Non-pigmented ciliary epithelial cell (primary cell): ENCODE measurements at regions not wholly inside any gene's neighbourhood (a gene's known extent, or its start where the extent isn't known, plus 50 kb on each side); places are given as distances from the start of the nearest gene placed in this dataset.

Experiments used
- DNase-seq: peaks from one replicate; pipeline ENCODE4 v3.0.0-alpha.2; 2010; ENCODE audit warnings: low read depth

- DNase-seq, result no peak
Observed at GRCh38 chr3:30495172-30496065, 111.0 kb upstream of the TGFBR2 start.

- peak; percentile 76 for DNase-seq
Observed at GRCh38 chr3:30496066-30496966, 110.1 kb upstream of the TGFBR2 start.

- DNase-seq, result no peak
Observed at GRCh38 chr3:30498587-30498967, 107.8 kb upstream of the TGFBR2 start.

DNA sequence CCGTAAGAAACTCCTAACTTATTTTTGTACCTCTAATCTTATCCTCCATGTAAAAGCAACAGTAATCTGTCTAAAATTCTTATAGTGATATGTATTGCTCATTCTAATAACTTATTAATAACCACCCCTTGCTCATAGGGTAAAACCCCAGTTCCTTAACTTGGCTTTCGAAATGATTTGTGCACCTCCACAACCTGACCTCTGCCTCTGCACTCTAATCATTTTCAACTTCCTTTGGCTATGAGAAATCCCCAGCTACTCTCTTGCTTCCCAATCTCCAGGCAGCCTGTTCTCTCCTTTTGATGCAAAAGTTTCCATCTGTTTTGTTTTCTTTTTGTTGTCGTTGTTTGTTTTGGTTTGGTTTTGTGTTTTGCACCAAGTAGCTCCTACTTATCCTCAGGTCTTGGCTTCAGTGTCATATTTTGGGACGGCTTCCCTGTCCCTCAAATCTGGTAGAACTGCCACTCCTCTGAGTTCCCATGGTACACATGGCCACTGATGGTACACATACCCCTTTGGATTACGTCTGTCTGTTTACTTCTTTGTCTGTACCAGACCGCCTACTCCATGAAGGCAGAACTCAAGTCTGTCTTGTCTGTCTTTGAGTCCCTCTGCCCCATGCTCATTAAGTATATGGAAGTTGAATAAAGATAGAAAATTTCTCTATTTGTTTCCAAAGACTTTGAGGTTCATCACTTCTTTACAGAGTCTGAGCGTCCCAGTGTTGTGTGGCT, 105.6 kb upstream of the TGFBR2 start:
- DNase-seq, result no peak

DNA sequence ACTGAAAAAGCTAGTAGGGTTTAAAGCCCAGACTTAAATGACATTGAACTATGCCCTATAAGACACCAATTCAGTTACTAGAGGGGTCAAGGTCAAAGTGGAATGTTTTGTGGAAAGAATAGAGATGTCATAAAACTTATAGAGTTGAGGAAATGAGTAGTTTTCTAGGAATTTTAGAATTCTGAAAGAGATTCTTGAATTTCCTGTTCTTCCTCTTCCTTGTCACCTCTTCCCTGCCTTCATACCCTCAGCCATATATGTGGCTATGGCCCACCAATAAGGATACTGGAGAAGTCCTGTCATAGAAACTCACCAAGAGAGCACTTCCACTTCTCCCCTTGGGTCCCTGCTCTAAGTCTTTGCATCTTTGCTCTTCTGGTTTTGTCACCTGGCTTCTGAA, 104.9 kb upstream of the TGFBR2 start:
- DNase-seq, result no peak

DNA sequence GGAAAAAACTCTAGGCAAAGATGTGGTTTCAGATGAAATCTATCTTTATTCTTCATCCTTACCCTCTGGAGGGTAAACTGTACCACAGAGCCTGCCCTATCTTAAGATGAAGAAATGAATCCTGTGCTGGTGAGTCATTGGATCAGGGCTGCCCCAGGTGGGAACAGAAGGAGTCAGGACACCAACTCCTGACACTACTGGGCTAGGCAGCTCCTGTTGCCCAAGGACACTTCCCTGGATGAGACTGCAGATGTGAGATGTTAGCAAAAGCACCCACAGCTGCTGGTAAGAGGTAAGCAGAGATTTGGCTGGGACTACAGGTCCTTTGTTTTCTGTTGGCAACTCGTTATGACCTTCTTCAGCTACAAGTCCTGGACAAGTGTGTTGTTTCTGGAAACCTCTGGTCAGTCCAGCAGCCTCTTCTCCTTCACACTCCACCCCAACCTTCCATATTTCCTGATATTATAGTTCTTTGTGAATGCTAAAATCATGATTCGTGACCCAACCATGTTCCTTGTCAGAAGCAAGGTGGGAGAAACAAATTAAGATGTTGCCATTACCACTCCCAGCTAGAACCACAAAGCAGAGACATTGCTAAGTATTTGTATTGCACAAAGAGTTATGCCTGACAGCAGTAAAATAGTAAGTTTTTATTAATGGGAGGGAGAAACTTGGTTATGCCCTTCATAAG, 104.2 kb upstream of the TGFBR2 start:
- no peak for DNase-seq

- peak; percentile 67 for DNase-seq
Observed at GRCh38 chr3:30502742-30503073, 103.7 kb upstream of the TGFBR2 start.

GRCh38 chr3:30503446-30503845, 103.0 kb upstream of the TGFBR2 start:
- no peak for DNase-seq

DNA sequence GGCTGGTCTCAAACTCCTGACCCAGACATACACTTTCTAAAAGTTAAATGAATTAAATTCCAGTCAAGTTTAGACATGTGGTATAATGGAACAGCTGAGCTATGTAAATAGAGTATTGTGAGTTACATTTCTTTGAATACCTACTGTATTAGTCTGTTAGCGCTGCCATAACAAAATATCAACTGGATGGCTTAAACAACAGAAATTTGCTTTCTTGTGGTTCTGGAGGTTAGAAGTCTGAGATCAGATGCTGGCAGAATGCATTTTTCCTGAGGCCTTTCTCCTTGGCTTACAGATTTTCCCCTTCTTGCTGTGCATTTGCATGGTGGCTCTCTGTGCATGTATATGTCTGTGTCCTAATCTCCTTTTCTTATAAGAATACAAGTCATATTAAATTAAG, 101.5 kb upstream of the TGFBR2 start:
- DNase-seq, result no peak

GRCh38 chr3:30505866-30506520, 100.4 kb upstream of the TGFBR2 start:
- no peak for DNase-seq

DNA sequence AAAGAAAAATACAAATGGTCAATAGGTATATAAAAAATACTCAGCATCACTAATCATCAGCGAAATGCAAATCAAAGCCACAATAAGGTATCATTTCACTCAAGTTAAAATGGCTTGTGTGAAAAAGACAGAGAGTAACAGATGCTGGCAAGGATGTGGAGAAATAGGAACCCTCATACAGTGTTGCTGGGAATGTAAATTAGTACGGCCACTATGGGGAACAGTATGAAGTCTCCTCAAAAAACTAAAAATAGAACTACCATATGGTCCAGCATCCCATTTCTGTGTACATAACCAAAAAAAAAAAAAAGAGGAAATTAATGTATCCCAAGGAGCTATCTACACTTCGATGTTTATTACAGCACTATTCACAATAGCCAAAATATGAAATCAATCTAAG, 98.1 kb upstream of the TGFBR2 start:
- DNase-seq, result no peak

DNA sequence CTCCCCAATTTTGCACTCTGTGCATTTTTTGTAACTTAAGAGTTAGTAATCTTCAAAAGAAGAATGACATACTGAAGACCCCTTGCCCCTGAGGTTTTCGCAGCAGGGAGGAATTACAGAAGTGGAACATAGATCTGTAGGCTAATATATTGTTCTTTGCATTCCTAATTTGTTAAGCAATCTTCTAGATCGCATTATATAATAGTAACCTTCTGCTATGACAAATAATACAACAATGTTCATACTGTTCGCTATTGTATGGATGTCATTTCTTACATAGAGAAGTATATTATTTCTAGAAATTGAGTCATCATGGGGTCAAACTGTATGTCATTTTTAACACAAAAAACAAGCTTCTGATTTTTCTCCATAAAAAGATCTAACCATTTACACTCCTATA, 95.8 kb upstream of the TGFBR2 start:
- DNase-seq, result peak; percentile 71

DNA sequence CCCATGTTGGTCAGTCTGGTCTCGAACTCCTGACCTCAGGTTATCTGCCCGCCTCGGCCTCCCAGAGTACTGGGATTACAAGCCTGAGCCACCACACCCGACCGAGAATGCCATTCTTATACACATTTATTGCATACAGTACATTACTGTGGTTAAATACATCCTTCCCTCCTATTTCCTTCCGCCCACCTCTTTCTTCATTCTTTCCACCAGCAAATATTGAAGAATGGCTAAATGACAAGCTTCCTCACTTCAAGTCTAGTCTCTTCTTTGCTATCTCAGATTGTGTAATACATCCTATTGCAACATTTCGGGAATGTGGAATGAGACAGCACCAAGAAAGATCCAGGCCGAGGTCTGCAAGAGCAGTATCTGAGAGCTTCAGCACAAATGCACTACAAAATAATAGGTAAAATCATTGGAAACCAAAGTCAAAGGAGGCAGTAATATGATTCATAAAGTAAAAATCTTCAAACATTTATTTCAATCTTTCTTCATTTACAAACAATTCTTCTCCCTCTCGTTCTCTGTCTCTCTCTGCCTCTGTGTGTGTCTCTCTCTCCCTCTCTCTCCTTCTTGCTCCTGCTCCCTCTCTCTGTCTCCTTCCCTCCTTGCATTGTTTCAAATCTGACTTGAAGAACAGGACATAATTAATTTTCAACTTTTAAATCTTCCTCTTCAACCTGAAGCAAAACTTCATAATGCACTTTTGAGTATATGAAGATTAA, 94.7 kb upstream of the TGFBR2 start:
- peak; percentile 100 for DNase-seq

DNA sequence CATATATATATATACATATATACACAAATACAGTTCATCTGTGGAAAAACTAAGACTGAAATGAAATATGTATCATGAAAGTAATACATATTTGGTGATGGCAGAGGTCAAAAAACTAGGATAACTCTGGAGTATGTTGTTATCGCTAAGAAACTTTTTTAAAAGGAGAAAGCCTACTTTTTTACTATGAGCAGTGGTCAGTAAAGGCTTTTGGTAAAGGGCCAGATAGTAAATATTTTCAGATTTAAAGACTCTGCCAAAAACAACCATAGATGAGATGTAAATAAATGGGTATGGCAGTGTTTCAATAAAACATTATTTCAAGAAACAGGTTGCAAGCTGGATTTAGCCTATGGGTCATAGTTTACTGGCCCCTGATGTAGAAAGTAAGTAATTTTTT, 93.8 kb upstream of the TGFBR2 start:
- no peak for DNase-seq

GRCh38 chr3:30513374-30514152, 92.8 kb upstream of the TGFBR2 start:
- DNase-seq, result no peak

- no peak for DNase-seq
Observed at GRCh38 chr3:30516238-30516637, 90.2 kb upstream of the TGFBR2 start.

DNA sequence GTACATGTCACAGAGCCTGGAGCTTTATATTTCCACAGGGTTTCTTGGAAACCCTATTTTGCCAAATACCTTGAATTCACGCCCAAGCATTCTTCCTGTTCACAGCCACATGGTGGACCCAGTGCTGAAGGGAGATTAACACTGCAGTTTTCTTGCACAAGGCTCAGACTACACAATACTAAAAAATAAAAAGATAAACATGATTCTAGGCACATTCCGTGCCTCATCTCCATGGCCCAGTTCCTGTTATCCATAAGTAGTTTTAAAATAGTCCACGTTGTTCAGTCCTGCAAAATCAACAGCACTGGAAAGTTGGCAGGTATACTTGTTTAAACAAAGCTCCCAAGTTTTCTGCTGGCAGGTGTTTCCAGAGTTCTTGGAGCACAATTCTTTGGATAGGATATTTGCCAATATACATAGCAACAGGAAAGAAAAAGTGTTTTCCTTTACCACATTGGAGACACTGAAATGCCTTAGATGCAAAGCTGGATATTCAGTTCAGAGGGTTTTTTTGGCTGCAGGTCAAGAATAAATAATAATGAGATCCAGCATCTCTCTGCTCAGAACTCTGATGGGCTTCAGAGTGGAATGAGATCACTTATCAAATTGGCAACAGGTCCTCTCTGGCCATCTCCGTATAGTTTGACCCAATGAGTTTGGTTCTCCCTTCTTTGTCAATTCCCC, 88.1 kb upstream of the TGFBR2 start:
- DNase-seq, result no peak

- DNase-seq, result no peak
Observed at GRCh38 chr3:30518872-30519271, 87.5 kb upstream of the TGFBR2 start.

DNA sequence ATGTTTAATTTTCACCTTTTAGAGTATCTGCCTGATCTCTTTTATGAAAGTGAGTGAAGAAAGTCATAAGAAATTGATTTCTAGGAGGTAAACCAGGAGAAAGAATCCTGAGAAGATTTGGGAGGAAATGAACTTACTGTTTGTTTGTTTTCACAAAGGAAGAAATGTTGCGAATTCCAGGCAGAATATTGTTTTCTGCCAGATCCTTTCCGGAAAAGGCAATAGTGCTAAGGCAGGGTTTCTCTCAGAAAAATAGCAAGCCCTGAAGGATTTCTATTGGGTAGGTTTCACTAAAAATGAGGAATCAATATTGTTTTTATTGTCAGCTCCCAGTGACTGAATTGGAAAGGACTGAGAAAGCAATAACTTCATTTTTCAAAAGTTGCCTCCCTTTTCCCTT, 85.7 kb upstream of the TGFBR2 start:
- no peak for DNase-seq
